Adrenal gland (tissue), 5 donors: ENCODE measurements at regions not wholly inside any gene's neighbourhood (a gene's known extent, or its start where the extent isn't known, plus 50 kb on each side); places are given as distances from the start of the nearest gene placed in this dataset.

Experiments used
- POLR2A ChIP-seq, 2 donors: fragments of 450-650 bp; IDR thresholded peaks; one replicate each; pipeline ENCODE4 v1.6.1; 2017; ENCODE audit warnings: antibody characterized with exemption in 2 of 2, mild to moderate bottlenecking in 2 of 2, moderate library complexity in 1 of 2
- TF ChIP-seq, protein P1 (sequence below), 6 experiments: fragments of 450-650 bp in 4 of 6; fragments of 200-600 bp in 2 of 6; sonication (generic) in 1 of 6; IDR thresholded peaks; 1 replicate in 5 of 6; 2 replicates in 1 of 6; pipeline versions ENCODE4 v1.5.1 to v1.8.0; 2016 to 2021; ENCODE audit warnings: antibody characterized with exemption in 6 of 6, mild to moderate bottlenecking in 2 of 6, moderate library complexity in 1 of 6
- donor health status: DM: no; HTN: no; CAD: no.

DNA sequence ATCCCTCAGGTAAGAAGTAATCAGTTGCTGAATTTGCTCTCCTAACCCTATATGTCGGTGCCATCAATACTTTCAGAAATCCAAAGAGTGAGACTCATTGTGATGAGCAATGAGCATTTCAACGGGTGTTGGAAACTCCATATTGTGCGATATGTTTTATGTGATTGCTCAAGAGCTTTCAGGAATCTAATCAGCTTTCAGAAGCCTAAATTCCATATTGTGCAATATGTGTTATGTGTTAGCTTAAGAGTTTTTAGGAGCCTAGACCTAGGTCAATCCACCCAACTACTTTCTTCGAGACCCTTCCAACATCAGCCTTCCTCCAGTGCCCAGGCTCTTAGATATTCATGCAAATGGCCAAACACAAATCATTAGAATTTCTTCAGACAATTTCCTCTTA lies 277.3 kb downstream of the DSC3 start:
- TF ChIP-seq, protein P1, sequence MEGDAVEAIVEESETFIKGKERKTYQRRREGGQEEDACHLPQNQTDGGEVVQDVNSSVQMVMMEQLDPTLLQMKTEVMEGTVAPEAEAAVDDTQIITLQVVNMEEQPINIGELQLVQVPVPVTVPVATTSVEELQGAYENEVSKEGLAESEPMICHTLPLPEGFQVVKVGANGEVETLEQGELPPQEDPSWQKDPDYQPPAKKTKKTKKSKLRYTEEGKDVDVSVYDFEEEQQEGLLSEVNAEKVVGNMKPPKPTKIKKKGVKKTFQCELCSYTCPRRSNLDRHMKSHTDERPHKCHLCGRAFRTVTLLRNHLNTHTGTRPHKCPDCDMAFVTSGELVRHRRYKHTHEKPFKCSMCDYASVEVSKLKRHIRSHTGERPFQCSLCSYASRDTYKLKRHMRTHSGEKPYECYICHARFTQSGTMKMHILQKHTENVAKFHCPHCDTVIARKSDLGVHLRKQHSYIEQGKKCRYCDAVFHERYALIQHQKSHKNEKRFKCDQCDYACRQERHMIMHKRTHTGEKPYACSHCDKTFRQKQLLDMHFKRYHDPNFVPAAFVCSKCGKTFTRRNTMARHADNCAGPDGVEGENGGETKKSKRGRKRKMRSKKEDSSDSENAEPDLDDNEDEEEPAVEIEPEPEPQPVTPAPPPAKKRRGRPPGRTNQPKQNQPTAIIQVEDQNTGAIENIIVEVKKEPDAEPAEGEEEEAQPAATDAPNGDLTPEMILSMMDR (IDR thresholded peaks at IDR 0.05): no peak
- TF ChIP-seq POLR2A (IDR thresholded peaks at IDR 0.05): no peak
